Psoas muscle (tissue), 7 donors: ENCODE measurements at regions not wholly inside any gene's neighbourhood (a gene's known extent, or its start where the extent isn't known, plus 50 kb on each side); places are given as distances from the start of the nearest gene placed in this dataset.
A peak's percentile ranks its signal among the peaks of the same experiment; 100 is the strongest.

Experiments
- ATAC-seq, 4 donors: fragments of 200-7000 bp; cut with Tn5 transposase; one replicate each; pipeline ENCODE4 v1.9.1; 2020; ENCODE audit warnings: moderate library complexity in 3 of 4, mild to moderate bottlenecking in 2 of 4
- DNase-seq, 2 donors: peaks; one replicate each; pipeline ENCODE4 v3.0.0-alpha.2; 2020
- H3K27ac ChIP-seq: fragments of 200-600 bp; one replicate; pipeline ENCODE4 v1.8.0; 2022
- H3K27me3 ChIP-seq, 3 donors: fragments of 200-600 bp in 1 of 3; one replicate each; pipeline versions ENCODE4 v1.6.1 to v1.8.0; 2013 to 2022; ENCODE audit warnings: low read length in 2 of 3, mild to moderate bottlenecking in 2 of 3, moderate library complexity in 1 of 3; ENCODE audit not compliant: insufficient read depth in 3 of 3
- H3K36me3 ChIP-seq, 2 donors: fragments of 200-600 bp in 1 of 2; one replicate each; pipeline versions ENCODE4 v1.6.1 to v1.8.0; 2013 to 2022; ENCODE audit warnings: low read depth in 1 of 2, mild to moderate bottlenecking in 1 of 2, moderate library complexity in 1 of 2; ENCODE audit not compliant: insufficient read depth in 1 of 2
- H3K4me1 ChIP-seq: fragments of 200-600 bp; one replicate; pipeline ENCODE4 v1.8.0; 2022
- H3K4me3 ChIP-seq: fragments of 200-600 bp; one replicate; pipeline ENCODE4 v1.8.0; 2022; ENCODE audit warnings: mild to moderate bottlenecking
- H3K9me3 ChIP-seq: fragments of 200-600 bp; one replicate; pipeline ENCODE4 v1.8.0; 2022
- CTCF ChIP-seq: fragments of 200-600 bp; IDR thresholded peaks from one replicate; pipeline ENCODE4 v1.8.0; 2022; ENCODE audit warnings: antibody characterized with exemption
- WGBS, 3 donors: extraction: QIAGEN DNeasy Blood & Tissue Kit; methylation state at CpG; one replicate each; pipeline versions ENCODE4 v1.1.6 to v1.1.7; 2013; 5-methylcytosine and 5-hydroxymethylcytosine counted together
- intact Hi-C, 2 donors: fragments of 100-400 bp; cut with DNase I; formaldehyde crosslinking; loops; one replicate each; pipeline versions ENCODE4 v1.11.0 to v1.14.2; 2022
- donor health status: healthy with polysubstance abuse.
- donor health status: DM: no; HTN: no; CAD: no; lungs with moderate emphysema.
- donor health status: Bipolar disorder and iron deficiency.
- donor health status: healthy.
- donor health status: DM: yes; HTN: yes; CAD: no.
- donor health status: DM: no; HTN: no; CAD: no.
- donor health status: DM: yes; HTN: yes; CAD: no.

GRCh38 chr10:23872290-23872689 lies 336.6 kb upstream of the KIAA1217 start:
- H3K4me3 ChIP-seq, result no peak overlapping the region
- intact Hi-C loops, result no loop called here
- 68 to 79% (median 69%) methylated on average over 2 of the region's 2 CpGs for WGBS, 3 donors

GRCh38 chr10:23877791-23878320 lies 331.1 kb upstream of the KIAA1217 start:
- DNase-seq, result no peak
- WGBS, 3 donors, result 72 to 75% (median 72%) methylated on average over 10 of the region's 10 CpGs
- intact Hi-C loops, result no loop called here
- Histone ChIP-seq H3K27ac (no peak overlapping the region), H3K4me1 (no peaks in the 10 kb centered on the region), H3K4me3 (no peak overlapping the region), H3K36me3 (no peaks in the 10 kb centered on the region), H3K9me3 (no peaks in the 10 kb centered on the region), H3K27me3 (peaks cover 0 to 2% (median 0%) of the 10 kb centered on the region in 3 donors)
- TF ChIP-seq CTCF, result no peak
- ATAC-seq, result no peak

More at GRCh38 chr10:23872290-23872689, 336.6 kb upstream of the KIAA1217 start:
- ATAC-seq (no peak), DNase-seq (no peak)
- H3K36me3 ChIP-seq, result no peaks in the 10 kb centered on the region
- TF ChIP-seq CTCF, result no peak
- no peaks in the 10 kb centered on the region for H3K9me3 ChIP-seq
- H3K4me1 ChIP-seq, result peaks cover 6% of the 10 kb centered on the region
- no peak overlapping the region for H3K27ac ChIP-seq
- peaks cover 0 to 3% (median 0%) of the 10 kb centered on the region in 3 donors for H3K27me3 ChIP-seq

GRCh38 chr10:23884670-23885069 lies 324.3 kb upstream of the KIAA1217 start:
- intact Hi-C loops, result no loop called here

GRCh38 chr10:23885853-23886252 lies 323.1 kb upstream of the KIAA1217 start:
- no peak for TF ChIP-seq CTCF
- Histone ChIP-seq H3K36me3 (no peaks in the 10 kb centered on the region), H3K27me3 (no peaks in the 10 kb centered on the region), H3K9me3 (no peaks in the 10 kb centered on the region), H3K4me1 (no peaks in the 10 kb centered on the region), H3K27ac (no peak overlapping the region), H3K4me3 (no peak overlapping the region)
- ATAC-seq, result no peak
- intact Hi-C loops, result no loop called here
- whole genome bisulfite sequencing, 3 donors, result 50 to 60% (median 56%) methylated on average over 5 of the region's 5 CpGs
- DNase-seq, result no peak

More at GRCh38 chr10:23884670-23885069, 324.3 kb upstream of the KIAA1217 start:
- WGBS, 3 donors, result 43 to 56% (median 49%) methylated on average over 2 of the region's 2 CpGs
- no peak for TF ChIP-seq CTCF
- Histone ChIP-seq H3K27ac (no peak overlapping the region), H3K4me3 (no peak overlapping the region), H3K4me1 (no peaks in the 10 kb centered on the region), H3K27me3 (no peaks in the 10 kb centered on the region), H3K9me3 (no peaks in the 10 kb centered on the region), H3K36me3 (no peaks in the 10 kb centered on the region)
- DNase-seq (no peak), ATAC-seq (no peak)

- intact Hi-C loops, result no loop called here
These were observed 322.6 kb upstream of the KIAA1217 start for GRCh38 chr10:23886355-23886754.

More at GRCh38 chr10:23886355-23886754, 322.6 kb upstream of the KIAA1217 start:
- 39 to 56% (median 52%) methylated on average over 6 of the region's 6 CpGs for WGBS, 3 donors
- H3K4me3 ChIP-seq, result no peak overlapping the region
- H3K36me3 ChIP-seq, result no peaks in the 10 kb centered on the region
- DNase-seq, result no peak
- H3K4me1 ChIP-seq, result no peaks in the 10 kb centered on the region
- no peaks in the 10 kb centered on the region for H3K9me3 ChIP-seq
- no peaks in the 10 kb centered on the region for H3K27me3 ChIP-seq
- H3K27ac ChIP-seq, result no peak overlapping the region
- peak; percentile 9 for TF ChIP-seq CTCF
- no peak for ATAC-seq
